ENCODE measurements at regions not wholly inside any gene's neighbourhood (a gene's known extent, or its start where the extent isn't known, plus 50 kb on each side); places are given as distances from the start of the nearest gene placed in this dataset.

GRCh38 chr2:147679955-147680531 is 164.8 kb upstream of the ACVR2A start:
- TF ChIP-seq CSRNP3 (CRISPR knock-in tag; IDR thresholded peaks at IDR 0.05) (no peak), OSR1 (CRISPR knock-in tag; IDR thresholded peaks at IDR 0.05) (no peak), ZFP3 (CRISPR knock-in tag; IDR thresholded peaks at IDR 0.05) (no peak), ZNF8 (CRISPR knock-in tag; IDR thresholded peaks at IDR 0.05) (no peak), TSHZ2 (CRISPR knock-in tag; IDR thresholded peaks at IDR 0.05) (no peak), ZC3H10 (CRISPR knock-in tag; IDR thresholded peaks at IDR 0.05) (no peak), BACH2 (CRISPR knock-in tag; IDR thresholded peaks at IDR 0.05; ENCODE audit: borderline replicate concordance) (no peak), CREB5 (CRISPR knock-in tag; IDR thresholded peaks at IDR 0.05; ENCODE audit: low read depth) (no peak), GLIS3 (CRISPR knock-in tag; IDR thresholded peaks at IDR 0.05) (no peak), ZNF70 (CRISPR knock-in tag; IDR thresholded peaks at IDR 0.05) (no peak), TOX (CRISPR knock-in tag; IDR thresholded peaks at IDR 0.05; ENCODE audit: borderline replicate concordance) (no peak), PATZ1 (CRISPR knock-in tag; IDR thresholded peaks at IDR 0.05; ENCODE audit: borderline replicate concordance) (no peak), RARB (CRISPR knock-in tag; IDR thresholded peaks at IDR 0.05) (no peak)
